C4-2B (cell line): ENCODE measurements at regions not wholly inside any gene's neighbourhood (a gene's known extent, or its start where the extent isn't known, plus 50 kb on each side); places are given as distances from the start of the nearest gene placed in this dataset.

ENCODE experiments used
- CTCF ChIP-seq: fragments of 450-650 bp; conservative IDR thresholded peaks from 2 replicates; pipeline ENCODE4 v1.5.1; 2017; ENCODE audit warnings: mild to moderate bottlenecking
- ZFX ChIP-seq: fragments of 450-650 bp; IDR thresholded peaks from 2 replicates; pipeline ENCODE4 v1.6.1; 2017

GRCh38 chr6:155854787-155855186, 399.1 kb upstream of the NOX3 start:
- TF ChIP-seq CTCF (no peak), ZFX (no peak)
